ENCODE measurements at regions not wholly inside any gene's neighbourhood (a gene's known extent, or its start where the extent isn't known, plus 50 kb on each side); places are given as distances from the start of the nearest gene placed in this dataset.

- Histone ChIP-seq H3F3A (ENCODE audit: insufficient read depth) (no peaks in the 10 kb centered on the region), H3K4me2 (ENCODE audit: unreplicated experiment) (no peak overlapping the region), H3K27me3 (replicated peaks; ENCODE audit: insufficient read depth) (no peaks in the 10 kb centered on the region), H4K20me1 (ENCODE audit: insufficient read depth) (no peaks in the 10 kb centered on the region), H3K4me1 (ENCODE audit: insufficient read depth) (no peaks in the 10 kb centered on the region), H3K79me2 (ENCODE audit: insufficient read depth) (no peaks in the 10 kb centered on the region), H3K9ac (no peak overlapping the region), H2AFZ (no peak overlapping the region), H3K36me3 (ENCODE audit: low read depth) (no peaks in the 10 kb centered on the region), H3K9me2 (ENCODE audit: insufficient read depth) (no peaks in the 10 kb centered on the region), H3K4me3 (no peak overlapping the region), H3K27ac (no peak overlapping the region), H3K9me3 (ENCODE audit: low read depth) (no peaks in the 10 kb centered on the region)
- 4 to 6% methylated on average over 1 of the region's 1 CpG for WGBS, 2 experiments (ENCODE audit: low coverage in 1 of 2, low lambda C conversion rate in 2 of 2, missing lambda C conversion rate in 2 of 2)
- no peak for DNase-seq
- in situ Hi-C loops (cut with MboI) = no loop called here
- TF ChIP-seq EZH2 (IDR thresholded peaks at IDR 0.05; ENCODE audit: insufficient read depth, poor library complexity, severe bottlenecking) (no peak), EZH2phosphoT487 (IDR thresholded peaks at IDR 0.05; ENCODE audit: insufficient read depth, low read depth) (no peak)
These were observed 124.2 kb upstream of the FSHR start for GRCh38 chr2:49278561-49278960.

DNA sequence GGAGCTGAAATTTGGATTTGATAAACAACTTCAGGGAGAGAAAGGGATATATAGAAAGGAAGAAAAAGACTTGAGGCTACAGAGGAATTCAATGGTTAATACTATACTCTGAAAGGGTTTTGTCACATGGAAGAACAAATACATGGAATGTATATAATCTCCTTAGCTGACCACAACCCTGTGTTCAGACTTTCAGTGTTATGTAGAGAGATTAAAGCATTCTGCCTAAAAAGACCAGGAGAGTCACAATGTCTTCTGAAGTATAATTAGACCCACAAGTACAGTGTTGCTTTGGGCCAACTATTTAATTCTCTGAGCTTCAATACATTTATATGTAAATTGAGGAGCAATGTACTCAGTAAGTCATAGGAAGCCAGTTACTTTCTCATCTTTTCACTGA lies 123.8 kb upstream of the FSHR start:
- H4K20me1 ChIP-seq (ENCODE audit: insufficient read depth) = no peaks in the 10 kb centered on the region
- no peak overlapping the region for H2AFZ ChIP-seq
- H3K9ac ChIP-seq = no peak overlapping the region
- no peak overlapping the region for H3K4me3 ChIP-seq
- no peaks in the 10 kb centered on the region for H3K9me2 ChIP-seq (ENCODE audit: insufficient read depth)
- TF ChIP-seq EZH2 (IDR thresholded peaks at IDR 0.05; ENCODE audit: insufficient read depth, poor library complexity, severe bottlenecking) = no peak
- TF ChIP-seq EZH2phosphoT487 (IDR thresholded peaks at IDR 0.05; ENCODE audit: insufficient read depth, low read depth) = no peak
- H3K27ac ChIP-seq = no peak overlapping the region
- H3F3A ChIP-seq (ENCODE audit: insufficient read depth) = no peaks in the 10 kb centered on the region
- H3K9me3 ChIP-seq (ENCODE audit: low read depth) = no peaks in the 10 kb centered on the region
- in situ Hi-C loops (cut with MboI) = no loop called here
- H3K4me2 ChIP-seq (ENCODE audit: unreplicated experiment) = no peak overlapping the region
- H3K4me1 ChIP-seq (ENCODE audit: insufficient read depth) = no peaks in the 10 kb centered on the region
- DNase-seq = no peak
- H3K27me3 ChIP-seq (replicated peaks; ENCODE audit: insufficient read depth) = no peaks in the 10 kb centered on the region
- H3K79me2 ChIP-seq (ENCODE audit: insufficient read depth) = no peaks in the 10 kb centered on the region
- no peaks in the 10 kb centered on the region for H3K36me3 ChIP-seq (ENCODE audit: low read depth)

DNA sequence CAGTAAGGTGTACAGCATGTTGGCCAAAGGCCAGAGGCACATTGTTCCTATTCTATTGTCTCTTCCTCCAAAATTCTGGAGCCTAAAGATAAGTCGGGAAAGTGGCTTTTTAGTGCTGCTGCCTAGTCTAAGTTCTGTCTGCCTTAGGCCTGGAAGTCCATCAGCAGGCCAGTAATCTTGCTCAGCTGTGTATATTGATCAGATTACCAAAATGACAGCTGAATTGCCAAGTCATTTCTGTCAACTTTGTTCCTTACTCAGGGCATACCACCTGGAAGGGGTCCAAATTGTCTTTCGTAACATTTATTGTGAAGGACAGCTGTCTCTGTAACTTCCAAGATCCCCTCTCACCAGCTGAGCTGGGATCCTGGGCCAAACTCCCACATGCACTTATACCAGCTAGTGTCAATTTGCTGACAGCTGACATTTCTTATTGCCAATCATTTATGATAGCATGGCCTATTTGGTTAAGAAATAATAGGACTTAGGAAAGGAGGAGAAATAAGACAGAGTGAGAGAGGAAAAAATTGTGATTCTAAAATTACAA lies 116.8 kb upstream of the FSHR start:
- TF ChIP-seq EZH2phosphoT487 (IDR thresholded peaks at IDR 0.05; ENCODE audit: insufficient read depth, low read depth) (no peak), EZH2 (IDR thresholded peaks at IDR 0.05; ENCODE audit: insufficient read depth, poor library complexity, severe bottlenecking) (no peak)
- Histone ChIP-seq H3F3A (ENCODE audit: insufficient read depth) (no peaks in the 10 kb centered on the region), H3K9ac (no peak overlapping the region), H3K9me2 (ENCODE audit: insufficient read depth) (no peaks in the 10 kb centered on the region), H3K36me3 (ENCODE audit: low read depth) (no peaks in the 10 kb centered on the region), H3K79me2 (ENCODE audit: insufficient read depth) (no peaks in the 10 kb centered on the region), H3K27me3 (replicated peaks; ENCODE audit: insufficient read depth) (no peaks in the 10 kb centered on the region), H3K4me2 (ENCODE audit: unreplicated experiment) (no peak overlapping the region), H2AFZ (no peak overlapping the region), H3K9me3 (ENCODE audit: low read depth) (no peaks in the 10 kb centered on the region), H3K27ac (no peak overlapping the region), H3K4me3 (no peak overlapping the region), H3K4me1 (ENCODE audit: insufficient read depth) (no peaks in the 10 kb centered on the region), H4K20me1 (ENCODE audit: insufficient read depth) (no peaks in the 10 kb centered on the region)
- 0 to 2% methylated on average over 2 of the region's 2 CpGs for WGBS, 2 experiments (ENCODE audit: low coverage in 1 of 2, low lambda C conversion rate in 2 of 2, missing lambda C conversion rate in 2 of 2)
- in situ Hi-C loops (cut with MboI) = no loop called here
- no peak for DNase-seq

DNA sequence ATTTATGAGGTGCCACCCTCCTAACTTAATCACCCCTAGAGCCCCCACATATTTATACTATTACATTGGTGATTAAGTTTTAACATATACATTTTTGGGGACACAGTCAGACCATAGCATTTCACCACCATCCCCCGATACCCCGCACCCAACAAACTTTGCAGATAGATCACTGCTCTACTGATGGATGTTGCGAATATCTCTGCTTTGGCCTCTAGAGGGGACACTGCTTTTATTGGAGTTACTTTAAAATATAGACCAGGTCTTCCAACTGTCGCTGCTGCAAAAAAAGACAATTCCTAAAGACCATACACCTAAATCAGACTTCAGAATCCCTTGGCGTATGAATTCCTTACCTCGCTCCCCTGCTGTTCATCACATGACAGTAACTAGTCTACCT lies 115.8 kb upstream of the FSHR start:
- no peak overlapping the region for H3K27ac ChIP-seq
- WGBS, 2 experiments (ENCODE audit: low coverage in 1 of 2, low lambda C conversion rate in 2 of 2, missing lambda C conversion rate in 2 of 2) = 61 to 65% methylated on average over 6 of the region's 6 CpGs
- H4K20me1 ChIP-seq (ENCODE audit: insufficient read depth) = no peaks in the 10 kb centered on the region
- no peaks in the 10 kb centered on the region for H3K79me2 ChIP-seq (ENCODE audit: insufficient read depth)
- H3K4me2 ChIP-seq (ENCODE audit: unreplicated experiment) = no peak overlapping the region
- H3K4me3 ChIP-seq = no peak overlapping the region
- H2AFZ ChIP-seq = no peak overlapping the region
- no peak for DNase-seq
- no peaks in the 10 kb centered on the region for H3K9me2 ChIP-seq (ENCODE audit: insufficient read depth)
- H3K36me3 ChIP-seq (ENCODE audit: low read depth) = no peaks in the 10 kb centered on the region
- TF ChIP-seq EZH2phosphoT487 (IDR thresholded peaks at IDR 0.05; ENCODE audit: insufficient read depth, low read depth) (no peak), EZH2 (IDR thresholded peaks at IDR 0.05; ENCODE audit: insufficient read depth, poor library complexity, severe bottlenecking) (no peak)
- in situ Hi-C loops (cut with MboI) = no loop called here
- no peaks in the 10 kb centered on the region for H3K9me3 ChIP-seq (ENCODE audit: low read depth)
- H3K27me3 ChIP-seq (replicated peaks; ENCODE audit: insufficient read depth) = no peaks in the 10 kb centered on the region
- no peak overlapping the region for H3K9ac ChIP-seq
- no peaks in the 10 kb centered on the region for H3F3A ChIP-seq (ENCODE audit: insufficient read depth)
- H3K4me1 ChIP-seq (ENCODE audit: insufficient read depth) = no peaks in the 10 kb centered on the region

DNA sequence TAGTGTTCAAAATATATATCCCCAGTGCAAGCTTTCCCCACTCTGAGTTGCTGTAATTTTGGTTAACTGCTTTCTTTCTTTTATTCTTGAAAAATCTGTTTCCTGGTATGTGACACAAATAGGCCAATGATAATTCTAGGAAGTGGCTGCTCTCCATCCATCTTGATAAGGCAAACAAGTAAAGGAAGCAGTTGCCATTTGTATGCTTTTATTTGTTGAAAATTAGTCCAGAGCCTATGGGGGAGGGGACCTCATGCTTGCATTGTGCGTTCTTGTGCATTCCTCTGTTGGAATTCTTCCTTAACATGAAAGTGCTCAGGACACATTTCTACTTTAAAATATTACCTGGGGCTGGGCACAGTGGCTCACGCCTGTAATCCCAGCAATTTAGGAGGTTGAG lies 111.2 kb upstream of the FSHR start:
- H3K27me3 ChIP-seq (replicated peaks; ENCODE audit: insufficient read depth) = no peaks in the 10 kb centered on the region; the same call in 1 of the 2 replicates
- TF ChIP-seq EZH2phosphoT487 (IDR thresholded peaks at IDR 0.05; ENCODE audit: insufficient read depth, low read depth) (no peak), EZH2 (IDR thresholded peaks at IDR 0.05; ENCODE audit: insufficient read depth, poor library complexity, severe bottlenecking) (no peak)
- H3K4me2 ChIP-seq (ENCODE audit: unreplicated experiment) = no peak overlapping the region
- no peak overlapping the region for H3K4me3 ChIP-seq
- H3K27ac ChIP-seq = no peak overlapping the region
- H3F3A ChIP-seq (ENCODE audit: insufficient read depth) = no peaks in the 10 kb centered on the region
- in situ Hi-C loops (cut with MboI) = no loop called here
- no peaks in the 10 kb centered on the region for H3K36me3 ChIP-seq (ENCODE audit: low read depth)
- no peaks in the 10 kb centered on the region for H3K4me1 ChIP-seq (ENCODE audit: insufficient read depth)
- H3K9me3 ChIP-seq (ENCODE audit: low read depth) = no peaks in the 10 kb centered on the region
- H2AFZ ChIP-seq = no peak overlapping the region
- H4K20me1 ChIP-seq (ENCODE audit: insufficient read depth) = no peaks in the 10 kb centered on the region
- no peaks in the 10 kb centered on the region for H3K9me2 ChIP-seq (ENCODE audit: insufficient read depth)
- WGBS, 2 experiments (ENCODE audit: low coverage in 1 of 2, low lambda C conversion rate in 2 of 2, missing lambda C conversion rate in 2 of 2) = 32 to 41% methylated on average over 2 of the region's 2 CpGs
- no peak overlapping the region for H3K9ac ChIP-seq
- no peaks in the 10 kb centered on the region for H3K79me2 ChIP-seq (ENCODE audit: insufficient read depth)
- no peak for DNase-seq
